ENCODE measurements at regions not wholly inside any gene's neighbourhood (a gene's known extent, or its start where the extent isn't known, plus 50 kb on each side); places are given as distances from the start of the nearest gene placed in this dataset.

DNA sequence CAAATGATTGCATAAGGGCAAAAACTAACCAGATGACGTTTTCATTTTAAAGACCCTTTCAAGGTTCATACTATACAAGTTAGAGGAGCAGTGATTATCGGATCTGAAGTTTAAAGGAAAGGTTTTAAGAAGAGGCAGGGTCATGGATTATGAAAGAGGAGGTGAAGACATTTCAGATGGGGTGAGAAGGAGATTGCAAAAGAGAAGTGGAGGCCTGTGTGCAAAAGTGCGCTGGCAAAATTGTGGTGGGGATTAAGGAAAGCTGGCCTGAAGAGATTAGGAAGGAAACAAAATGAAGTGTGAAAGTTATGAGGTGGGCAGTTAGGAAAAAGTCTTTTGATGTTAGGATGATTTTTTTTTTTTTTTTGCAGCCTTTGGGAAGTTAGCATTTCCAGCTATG is 935.7 kb upstream of the FAM98A start:
- no peak for TF ChIP-seq TBP (IDR thresholded peaks at IDR 0.05; ENCODE audit: low read depth, low read length)
- TF ChIP-seq, protein P1, sequence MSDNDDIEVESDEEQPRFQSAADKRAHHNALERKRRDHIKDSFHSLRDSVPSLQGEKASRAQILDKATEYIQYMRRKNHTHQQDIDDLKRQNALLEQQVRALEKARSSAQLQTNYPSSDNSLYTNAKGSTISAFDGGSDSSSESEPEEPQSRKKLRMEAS (IDR thresholded peaks at IDR 0.05), result no peak
- no peak for TF ChIP-seq TAF7 (optimal IDR thresholded peaks at IDR 0.05; ENCODE audit: borderline replicate concordance, low read depth, low read length)
- no peak for TF ChIP-seq POLR2AphosphoS5 (IDR thresholded peaks at IDR 0.05; ENCODE audit: low read depth, low read length)
- no peak for TF ChIP-seq ZNF274 (IDR thresholded peaks at IDR 0.05; ENCODE audit: borderline replicate concordance, extremely low read depth, low read length)
- TF ChIP-seq SUZ12 (IDR thresholded peaks at IDR 0.05; ENCODE audit: low read length), result no peak
- TF ChIP-seq, protein P2, sequence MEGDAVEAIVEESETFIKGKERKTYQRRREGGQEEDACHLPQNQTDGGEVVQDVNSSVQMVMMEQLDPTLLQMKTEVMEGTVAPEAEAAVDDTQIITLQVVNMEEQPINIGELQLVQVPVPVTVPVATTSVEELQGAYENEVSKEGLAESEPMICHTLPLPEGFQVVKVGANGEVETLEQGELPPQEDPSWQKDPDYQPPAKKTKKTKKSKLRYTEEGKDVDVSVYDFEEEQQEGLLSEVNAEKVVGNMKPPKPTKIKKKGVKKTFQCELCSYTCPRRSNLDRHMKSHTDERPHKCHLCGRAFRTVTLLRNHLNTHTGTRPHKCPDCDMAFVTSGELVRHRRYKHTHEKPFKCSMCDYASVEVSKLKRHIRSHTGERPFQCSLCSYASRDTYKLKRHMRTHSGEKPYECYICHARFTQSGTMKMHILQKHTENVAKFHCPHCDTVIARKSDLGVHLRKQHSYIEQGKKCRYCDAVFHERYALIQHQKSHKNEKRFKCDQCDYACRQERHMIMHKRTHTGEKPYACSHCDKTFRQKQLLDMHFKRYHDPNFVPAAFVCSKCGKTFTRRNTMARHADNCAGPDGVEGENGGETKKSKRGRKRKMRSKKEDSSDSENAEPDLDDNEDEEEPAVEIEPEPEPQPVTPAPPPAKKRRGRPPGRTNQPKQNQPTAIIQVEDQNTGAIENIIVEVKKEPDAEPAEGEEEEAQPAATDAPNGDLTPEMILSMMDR (IDR thresholded peaks at IDR 0.05; ENCODE audit: control extremely low read depth in 1 of 3, insufficient read depth in 1 of 3, low read depth in 1 of 3, low read length in 3 of 3), result no peak
- no peak for TF ChIP-seq POLR2A (IDR thresholded peaks at IDR 0.05; ENCODE audit: control extremely low read depth in 1 of 2, low read depth in 2 of 2, low read length in 2 of 2)
- TF ChIP-seq MAFK (IDR thresholded peaks at IDR 0.05; ENCODE audit: low read depth, low read length), result no peak
- no peak for TF ChIP-seq SIRT6 (IDR thresholded peaks at IDR 0.05; ENCODE audit: low read length)

All from H1 (cell line).